C4-2B (cell line): ENCODE measurements at regions not wholly inside any gene's neighbourhood (a gene's known extent, or its start where the extent isn't known, plus 50 kb on each side); places are given as distances from the start of the nearest gene placed in this dataset.

Experiments used
- CTCF ChIP-seq: fragments of 450-650 bp; conservative IDR thresholded peaks from 2 replicates; pipeline ENCODE4 v1.5.1; 2017; ENCODE audit warnings: mild to moderate bottlenecking
- ZFX ChIP-seq: fragments of 450-650 bp; IDR thresholded peaks from 2 replicates; pipeline ENCODE4 v1.6.1; 2017

GRCh38 chr12:75724307-75724927, 213.0 kb upstream of the KRR1 start:
- TF ChIP-seq CTCF (no peak), ZFX (no peak)
